ENCODE measurements at regions not wholly inside any gene's neighbourhood (a gene's known extent, or its start where the extent isn't known, plus 50 kb on each side); places are given as distances from the start of the nearest gene placed in this dataset.

GRCh38 chr6:165858586-165858985 is 195.5 kb upstream of the PDE10A start (continued):
- TF ChIP-seq BCLAF1 (IDR thresholded peaks at IDR 0.05): no peak

- in situ Hi-C loops (cut with HindIII; ENCODE audit: extremely low pct_ligation_motif_present, low pct_unique_long_range_greater_than_20kb) (no loop called here), intact Hi-C loops (cut with micrococcal nuclease; ENCODE audit: unreplicated experiment) (no loop called here)
- 42% methylated on average over 5 of the region's 5 CpGs for WGBS (ENCODE audit: low lambda C conversion rate)
- Histone ChIP-seq H3K4me2 (ENCODE audit: low read depth, low read length) (no peak overlapping the region), H3K4me1 (ENCODE audit: insufficient read depth, low read length) (no peaks in the 10 kb centered on the region), H3K27ac (ENCODE audit: extremely low read length, insufficient read depth, low read length) (no peak overlapping the region), H3K27me3 (ENCODE audit: control insufficient read depth in 1 of 2, insufficient read depth in 2 of 2, low read length in 2 of 2) (peaks cover 6 to 43% of the 10 kb centered on the region in 2 experiments; a peak in 4 of 5 replicates), H3K4me3 (replicated peaks in 1 of 3; ENCODE audit: insufficient read depth in 1 of 3, low read depth in 2 of 3, low read length in 3 of 3) (no peak overlapping the region), H4K20me1 (ENCODE audit: insufficient read depth, low read length) (no peaks in the 10 kb centered on the region), H2AFZ (ENCODE audit: low read length) (no peak overlapping the region), H3K79me2 (ENCODE audit: insufficient read depth, low read length) (no peaks in the 10 kb centered on the region), H3K36me3 (replicated peaks in 1 of 2; ENCODE audit: control insufficient read depth in 1 of 2, insufficient read depth in 2 of 2, low read length in 2 of 2) (no peaks in the 10 kb centered on the region), H3K9me3 (ENCODE audit: low read length) (no peaks in the 10 kb centered on the region), H3K9ac (ENCODE audit: insufficient read depth, low read depth, low read length) (no peak overlapping the region)
- DNase-seq (ENCODE audit: low spot score): no peak
- ATAC-seq: no peak
- POLR2A ChIA-PET: no interaction called here
- CTCF ChIA-PET (ENCODE audit: low intra/inter-chr PET ratio, low total read pairs): no interaction called here
- FAIRE-seq: no peak
- BruUV-seq (replicated peaks): no TSS peak
- TF ChIP-seq ELF4 (CRISPR knock-in tag; IDR thresholded peaks at IDR 0.05; ENCODE audit: borderline replicate concordance): no peak
- TF ChIP-seq, protein P1, sequence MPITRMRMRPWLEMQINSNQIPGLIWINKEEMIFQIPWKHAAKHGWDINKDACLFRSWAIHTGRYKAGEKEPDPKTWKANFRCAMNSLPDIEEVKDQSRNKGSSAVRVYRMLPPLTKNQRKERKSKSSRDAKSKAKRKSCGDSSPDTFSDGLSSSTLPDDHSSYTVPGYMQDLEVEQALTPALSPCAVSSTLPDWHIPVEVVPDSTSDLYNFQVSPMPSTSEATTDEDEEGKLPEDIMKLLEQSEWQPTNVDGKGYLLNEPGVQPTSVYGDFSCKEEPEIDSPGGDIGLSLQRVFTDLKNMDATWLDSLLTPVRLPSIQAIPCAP (CRISPR knock-in tag; IDR thresholded peaks at IDR 0.05; ENCODE audit: low read depth): no peak
- no peak for TF ChIP-seq HDAC1 (CRISPR knock-in tag; IDR thresholded peaks at IDR 0.05)
- TF ChIP-seq ZSCAN21 (CRISPR knock-in tag; IDR thresholded peaks at IDR 0.05; ENCODE audit: borderline replicate concordance): no peak
- TF ChIP-seq, protein P2, sequence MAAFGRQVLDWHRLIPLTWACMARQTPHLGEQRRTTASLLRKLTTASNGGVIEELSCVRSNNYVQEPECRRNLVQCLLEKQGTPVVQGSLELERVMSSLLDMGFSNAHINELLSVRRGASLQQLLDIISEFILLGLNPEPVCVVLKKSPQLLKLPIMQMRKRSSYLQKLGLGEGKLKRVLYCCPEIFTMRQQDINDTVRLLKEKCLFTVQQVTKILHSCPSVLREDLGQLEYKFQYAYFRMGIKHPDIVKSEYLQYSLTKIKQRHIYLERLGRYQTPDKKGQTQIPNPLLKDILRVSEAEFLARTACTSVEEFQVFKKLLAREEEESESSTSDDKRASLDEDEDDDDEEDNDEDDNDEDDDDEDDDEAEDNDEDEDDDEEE (CRISPR knock-in tag; IDR thresholded peaks at IDR 0.05): no peak
- TF ChIP-seq ZSCAN20 (CRISPR knock-in tag; IDR thresholded peaks at IDR 0.05; ENCODE audit: borderline replicate concordance): no peak
- no peak for TF ChIP-seq KDM4B (CRISPR knock-in tag; IDR thresholded peaks at IDR 0.05)
- no peak for TF ChIP-seq ZBTB25 (CRISPR knock-in tag; IDR thresholded peaks at IDR 0.05)
- TF ChIP-seq TP53 (CRISPR knock-in tag; conservative IDR thresholded peaks at IDR 0.05): no peak
- no peak for TF ChIP-seq WIZ (CRISPR knock-in tag; IDR thresholded peaks at IDR 0.05)
- no peak for TF ChIP-seq ZNF3 (CRISPR knock-in tag; IDR thresholded peaks at IDR 0.05)
Observed at GRCh38 chr6:165855856-165856255, 192.8 kb upstream of the PDE10A start.
